Breast epithelium (tissue), 3 donors: ENCODE measurements at regions not wholly inside any gene's neighbourhood (a gene's known extent, or its start where the extent isn't known, plus 50 kb on each side); places are given as distances from the start of the nearest gene placed in this dataset.

ENCODE experiments used
- POLR2A ChIP-seq: fragments of 450-650 bp; IDR thresholded peaks from one replicate; pipeline ENCODE4 v1.6.1; 2016; ENCODE audit warnings: antibody characterized with exemption, mild to moderate bottlenecking, moderate library complexity
- TF ChIP-seq, protein P1 (sequence below), 3 donors: fragments of 450-650 bp; IDR thresholded peaks; one replicate each; pipeline ENCODE4 v1.5.1; 2016 to 2017; ENCODE audit warnings: antibody characterized with exemption in 3 of 3, mild to moderate bottlenecking in 3 of 3, moderate library complexity in 3 of 3

DNA sequence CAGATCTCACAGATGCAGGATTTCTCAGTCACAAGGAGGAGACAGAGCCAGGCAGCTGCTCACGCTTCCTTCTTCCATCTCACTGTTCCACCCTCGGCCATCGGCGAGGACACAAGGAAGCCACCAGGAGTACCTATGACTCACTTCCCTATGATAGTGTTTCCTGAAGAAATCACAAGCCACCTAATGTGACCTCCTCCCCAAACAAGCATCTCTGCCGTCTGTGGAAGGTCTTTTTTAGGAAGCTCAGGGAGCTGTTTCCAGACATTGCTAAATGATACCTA, 672.7 kb downstream of the TBC1D22A start:
- TF ChIP-seq, protein P1, sequence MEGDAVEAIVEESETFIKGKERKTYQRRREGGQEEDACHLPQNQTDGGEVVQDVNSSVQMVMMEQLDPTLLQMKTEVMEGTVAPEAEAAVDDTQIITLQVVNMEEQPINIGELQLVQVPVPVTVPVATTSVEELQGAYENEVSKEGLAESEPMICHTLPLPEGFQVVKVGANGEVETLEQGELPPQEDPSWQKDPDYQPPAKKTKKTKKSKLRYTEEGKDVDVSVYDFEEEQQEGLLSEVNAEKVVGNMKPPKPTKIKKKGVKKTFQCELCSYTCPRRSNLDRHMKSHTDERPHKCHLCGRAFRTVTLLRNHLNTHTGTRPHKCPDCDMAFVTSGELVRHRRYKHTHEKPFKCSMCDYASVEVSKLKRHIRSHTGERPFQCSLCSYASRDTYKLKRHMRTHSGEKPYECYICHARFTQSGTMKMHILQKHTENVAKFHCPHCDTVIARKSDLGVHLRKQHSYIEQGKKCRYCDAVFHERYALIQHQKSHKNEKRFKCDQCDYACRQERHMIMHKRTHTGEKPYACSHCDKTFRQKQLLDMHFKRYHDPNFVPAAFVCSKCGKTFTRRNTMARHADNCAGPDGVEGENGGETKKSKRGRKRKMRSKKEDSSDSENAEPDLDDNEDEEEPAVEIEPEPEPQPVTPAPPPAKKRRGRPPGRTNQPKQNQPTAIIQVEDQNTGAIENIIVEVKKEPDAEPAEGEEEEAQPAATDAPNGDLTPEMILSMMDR (IDR thresholded peaks at IDR 0.05): no peak
- no peak for TF ChIP-seq POLR2A
